H9 (cell line): ENCODE measurements at regions not wholly inside any gene's neighbourhood (a gene's known extent, or its start where the extent isn't known, plus 50 kb on each side); places are given as distances from the start of the nearest gene placed in this dataset.

Experiments used
- DNase-seq: peaks from one replicate; pipeline ENCODE4 v3.0.0-alpha.2; 2017
- H2AFZ ChIP-seq: one replicate; pipeline ENCODE4 v1.6.1; 2013; ENCODE audit warnings: mild to moderate bottlenecking, low read length, control low read depth, moderate library complexity
- H2AK5ac ChIP-seq: 2 replicates; pipeline ENCODE4 v1.6.1; 2013; ENCODE audit warnings: low read length, control low read depth, mixed read lengths; ENCODE audit not compliant: insufficient read length
- H2BK120ac ChIP-seq: one replicate; pipeline ENCODE4 v1.6.1; 2013; ENCODE audit warnings: low read depth, mild to moderate bottlenecking, low read length, control low read depth, inconsistent platforms; ENCODE audit not compliant: poor library complexity, severe bottlenecking
- H2BK12ac ChIP-seq: 2 replicates; pipeline ENCODE4 v1.6.1; 2013; ENCODE audit warnings: low read length, control low read depth, mixed read lengths, low read depth; ENCODE audit not compliant: insufficient read length
- H2BK15ac ChIP-seq: 2 replicates; pipeline ENCODE4 v1.6.1; 2013; ENCODE audit warnings: low read depth, low read length, control low read depth
- H2BK20ac ChIP-seq: one replicate; pipeline ENCODE4 v1.6.1; 2013; ENCODE audit warnings: low read depth, mild to moderate bottlenecking, low read length, control low read depth, inconsistent platforms; ENCODE audit not compliant: poor library complexity, severe bottlenecking
- H2BK5ac ChIP-seq: 2 replicates; pipeline ENCODE4 v1.6.1; 2013; ENCODE audit warnings: low read length, control low read depth, mixed read lengths; ENCODE audit not compliant: insufficient read length
- H3K14ac ChIP-seq: 2 replicates; pipeline ENCODE4 v1.6.1; 2013; ENCODE audit warnings: low read length, control low read depth; ENCODE audit not compliant: insufficient read depth
- H3K18ac ChIP-seq: 2 replicates; pipeline ENCODE4 v1.6.1; 2013; ENCODE audit warnings: low read depth, mild to moderate bottlenecking, mixed read lengths, low read length, control low read depth; ENCODE audit not compliant: insufficient read length
- H3K23ac ChIP-seq: 2 replicates; pipeline ENCODE4 v1.6.1; 2013; ENCODE audit warnings: low read length, control low read depth, mixed read lengths, low read depth; ENCODE audit not compliant: insufficient read length
- H3K23me2 ChIP-seq: 2 replicates; pipeline ENCODE4 v1.6.1; 2013; ENCODE audit warnings: low read depth, mild to moderate bottlenecking, mixed read lengths, low read length, control low read depth; ENCODE audit not compliant: insufficient read length, poor library complexity, severe bottlenecking
- H3K27ac ChIP-seq: 2 replicates; pipeline ENCODE4 v1.5.1; 2013; ENCODE audit warnings: low read length, control low read depth, mixed read lengths, low read depth; ENCODE audit not compliant: insufficient read length
- H3K27me3 ChIP-seq: 2 replicates; pipeline ENCODE4 v1.6.1; 2013; ENCODE audit warnings: low read length, control low read depth, inconsistent platforms; ENCODE audit not compliant: insufficient read depth
- H3K4ac ChIP-seq: 2 replicates; pipeline ENCODE4 v1.6.1; 2013; ENCODE audit warnings: low read depth, mild to moderate bottlenecking, control low read depth, inconsistent platforms, low read length, moderate library complexity
- H3K4me1 ChIP-seq: 2 replicates; pipeline ENCODE4 v1.6.1; 2013; ENCODE audit warnings: low read length, control low read depth, inconsistent platforms; ENCODE audit not compliant: insufficient read depth
- H3K4me2 ChIP-seq: 2 replicates; pipeline ENCODE4 v1.6.1; 2013; ENCODE audit warnings: low read length, control low read depth, mixed read lengths; ENCODE audit not compliant: insufficient read length, insufficient read depth
- H3K56ac ChIP-seq: 2 replicates; pipeline ENCODE4 v1.6.1; 2013; ENCODE audit warnings: low read depth, mild to moderate bottlenecking, mixed read lengths, low read length, control low read depth; ENCODE audit not compliant: insufficient read length
- H3K79me1 ChIP-seq: 2 replicates; pipeline ENCODE4 v1.6.1; 2013; ENCODE audit warnings: low read depth, mild to moderate bottlenecking, moderate library complexity, low read length, control low read depth, inconsistent platforms; ENCODE audit not compliant: insufficient read depth, poor library complexity, severe bottlenecking
- H3K79me2 ChIP-seq: 2 replicates; pipeline ENCODE4 v1.6.1; 2013; ENCODE audit warnings: low read length, control low read depth, inconsistent platforms; ENCODE audit not compliant: insufficient read depth
- H3K9ac ChIP-seq: 2 replicates; pipeline ENCODE4 v1.6.1; 2013; ENCODE audit warnings: low read length, control low read depth, mixed read lengths; ENCODE audit not compliant: insufficient read length; ENCODE audit errors: extremely low read depth
- H3K9me3 ChIP-seq: one replicate; pipeline ENCODE4 v1.6.1; 2013; ENCODE audit warnings: low read depth, low read length, inconsistent platforms; ENCODE audit not compliant: control insufficient read depth
- H3T11ph ChIP-seq: one replicate; pipeline ENCODE4 v1.6.1; 2013; ENCODE audit warnings: mild to moderate bottlenecking, low read length, control low read depth, inconsistent platforms
- H4K20me1 ChIP-seq: one replicate; pipeline ENCODE4 v1.6.1; 2013; ENCODE audit not compliant: control insufficient read depth, insufficient read length, insufficient read depth
- H4K5ac ChIP-seq: 2 replicates; pipeline ENCODE4 v1.6.1; 2013; ENCODE audit warnings: low read depth, mild to moderate bottlenecking, mixed read lengths, low read length, control low read depth; ENCODE audit not compliant: insufficient read length
- H4K8ac ChIP-seq: replicated peaks from 2 replicates; pipeline ENCODE4 v1.6.1; 2013; ENCODE audit warnings: low read length, control low read depth, mixed read lengths, low read depth; ENCODE audit not compliant: insufficient read length
- H4K91ac ChIP-seq: 2 replicates; pipeline ENCODE4 v1.6.1; 2013; ENCODE audit warnings: low read depth, mild to moderate bottlenecking, moderate library complexity, mixed read lengths, low read length, control low read depth; ENCODE audit not compliant: insufficient read length
- H3K27ac Mint-ChIP-seq, 3 experiments: 2 replicates in 2 of 3; 3 replicates in 1 of 3; pipeline ENCODE4 v1.8.0; 2020 to 2021; ENCODE audit warnings: mixed read lengths in 3 of 3, mild to moderate bottlenecking in 1 of 3, moderate library complexity in 1 of 3
- H3K27me3 Mint-ChIP-seq: 2 replicates; pipeline ENCODE4 v1.8.0; 2021; ENCODE audit warnings: low read depth, mild to moderate bottlenecking, moderate library complexity, mixed read lengths
- H3K36me3 Mint-ChIP-seq, 3 experiments: 2 replicates in 2 of 3; 3 replicates in 1 of 3; pipeline ENCODE4 v1.8.0; 2020 to 2021; ENCODE audit warnings: low read depth in 3 of 3, mixed read lengths in 3 of 3; ENCODE audit not compliant: insufficient read depth in 1 of 3
- H3K4me1 Mint-ChIP-seq, 2 experiments: 2 replicates each; pipeline ENCODE4 v1.8.0; 2020; ENCODE audit warnings: mixed read lengths in 2 of 2
- H3K4me3 Mint-ChIP-seq, 2 experiments: 2 replicates in 1 of 2; 3 replicates in 1 of 2; pipeline ENCODE4 v1.8.0; 2020 to 2021; ENCODE audit warnings: mild to moderate bottlenecking in 2 of 2, mixed read lengths in 2 of 2, moderate library complexity in 1 of 2
- H3K9me3 Mint-ChIP-seq, 2 experiments: 2 replicates in 1 of 2; 3 replicates in 1 of 2; pipeline ENCODE4 v1.8.0; 2020; ENCODE audit warnings: mild to moderate bottlenecking in 2 of 2, mixed read lengths in 2 of 2, moderate library complexity in 1 of 2
- WGBS: extraction: QIAGEN DNeasy Blood & Tissue Kit; methylation state at CpG from one replicate; pipeline ENCODE4 v1.1.7; 2013; ENCODE audit warnings: missing lambda C conversion rate, low lambda C conversion rate, mixed read lengths; ENCODE audit not compliant: insufficient read length; ENCODE audit errors: extremely low coverage; 5-methylcytosine and 5-hydroxymethylcytosine counted together
- TF ChIP-seq, protein P1 (sequence below): fragments of 200-600 bp; sonication (generic); conservative IDR thresholded peaks from 3 replicates; pipeline ENCODE4 v1.8.0; 2021; ENCODE audit warnings: antibody characterized with exemption, mild to moderate bottlenecking

DNA sequence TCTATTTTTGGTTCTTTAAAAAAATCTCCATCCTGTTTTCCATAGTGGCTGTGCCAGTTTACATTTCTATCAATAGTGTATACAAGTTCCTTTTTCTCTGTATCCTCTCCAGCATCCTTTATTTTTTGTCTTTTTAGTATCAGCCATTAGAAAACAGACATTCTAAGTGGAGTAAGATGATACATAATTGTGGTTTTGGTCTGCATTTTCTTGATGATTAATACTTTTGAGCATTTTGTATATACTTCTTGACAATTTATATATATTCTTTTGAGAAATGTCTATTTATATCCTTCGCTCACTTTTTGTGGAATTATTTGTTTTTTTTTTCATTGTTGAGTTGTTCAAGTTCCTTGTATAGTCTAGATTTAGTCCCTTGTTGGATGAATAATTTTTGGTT lies 382.2 kb upstream of the SPOCK3 start:
- H3K27ac ChIP-seq: no peak overlapping the region
- peaks cover 11 to 13% of the 10 kb centered on the region in 2 experiments; a peak in 4 of 5 replicates for H3K9me3 Mint-ChIP-seq
- no peaks in the 10 kb centered on the region for H3K4me1 ChIP-seq
- H3K27ac Mint-ChIP-seq: no peak overlapping the region
- H2BK120ac ChIP-seq: no peak overlapping the region
- H2AFZ ChIP-seq: no peak overlapping the region
- no peak overlapping the region for H3K4me2 ChIP-seq
- no peak overlapping the region for H2BK15ac ChIP-seq
- H2BK5ac ChIP-seq: no peak overlapping the region
- no peak overlapping the region for H3K4me3 Mint-ChIP-seq
- no peak overlapping the region for H3K18ac ChIP-seq
- no peaks in the 10 kb centered on the region for H3K23me2 ChIP-seq
- no CpG with 5 or more reads among the region's 1 CpG for WGBS
- H3K27me3 ChIP-seq: no peaks in the 10 kb centered on the region
- H2BK12ac ChIP-seq: no peak overlapping the region
- no peak overlapping the region for H3K23ac ChIP-seq
- no peaks in the 10 kb centered on the region for H4K20me1 ChIP-seq
- peaks cover 0 to 13% (median 6%) of the 10 kb centered on the region in 3 experiments; a peak in 3 of 7 replicates for H3K36me3 Mint-ChIP-seq
- H3K9ac ChIP-seq: no peak overlapping the region
- TF ChIP-seq, protein P1, sequence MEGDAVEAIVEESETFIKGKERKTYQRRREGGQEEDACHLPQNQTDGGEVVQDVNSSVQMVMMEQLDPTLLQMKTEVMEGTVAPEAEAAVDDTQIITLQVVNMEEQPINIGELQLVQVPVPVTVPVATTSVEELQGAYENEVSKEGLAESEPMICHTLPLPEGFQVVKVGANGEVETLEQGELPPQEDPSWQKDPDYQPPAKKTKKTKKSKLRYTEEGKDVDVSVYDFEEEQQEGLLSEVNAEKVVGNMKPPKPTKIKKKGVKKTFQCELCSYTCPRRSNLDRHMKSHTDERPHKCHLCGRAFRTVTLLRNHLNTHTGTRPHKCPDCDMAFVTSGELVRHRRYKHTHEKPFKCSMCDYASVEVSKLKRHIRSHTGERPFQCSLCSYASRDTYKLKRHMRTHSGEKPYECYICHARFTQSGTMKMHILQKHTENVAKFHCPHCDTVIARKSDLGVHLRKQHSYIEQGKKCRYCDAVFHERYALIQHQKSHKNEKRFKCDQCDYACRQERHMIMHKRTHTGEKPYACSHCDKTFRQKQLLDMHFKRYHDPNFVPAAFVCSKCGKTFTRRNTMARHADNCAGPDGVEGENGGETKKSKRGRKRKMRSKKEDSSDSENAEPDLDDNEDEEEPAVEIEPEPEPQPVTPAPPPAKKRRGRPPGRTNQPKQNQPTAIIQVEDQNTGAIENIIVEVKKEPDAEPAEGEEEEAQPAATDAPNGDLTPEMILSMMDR: no peak
- no peak overlapping the region for H3K14ac ChIP-seq
- H2AK5ac ChIP-seq: no peak overlapping the region
- no peaks in the 10 kb centered on the region for H3K9me3 ChIP-seq
- H3K4me1 Mint-ChIP-seq: no peaks in the 10 kb centered on the region
- H2BK20ac ChIP-seq: no peak overlapping the region
- H4K5ac ChIP-seq: no peak overlapping the region
- no peak overlapping the region for H3T11ph ChIP-seq
- no peaks in the 10 kb centered on the region for H3K79me2 ChIP-seq
- no peak overlapping the region for H3K4ac ChIP-seq
- no peak overlapping the region for H3K56ac ChIP-seq
- no peak overlapping the region for H4K8ac ChIP-seq
- H3K79me1 ChIP-seq: no peaks in the 10 kb centered on the region
- no peaks in the 10 kb centered on the region for H3K27me3 Mint-ChIP-seq
- DNase-seq: no peak
- no peak overlapping the region for H4K91ac ChIP-seq
